IPS-18c (cell line): ENCODE measurements at regions not wholly inside any gene's neighbourhood (a gene's known extent, or its start where the extent isn't known, plus 50 kb on each side); places are given as distances from the start of the nearest gene placed in this dataset.

Experiments
- H3K4me3 ChIP-seq: 2 replicates; pipeline ENCODE4 v1.7.0; 2013; ENCODE audit warnings: low read depth, mild to moderate bottlenecking, low read length, moderate library complexity; ENCODE audit not compliant: insufficient read depth
- H3K9me3 ChIP-seq: one replicate; pipeline ENCODE4 v1.6.1; 2013; ENCODE audit warnings: mild to moderate bottlenecking, low read length, moderate library complexity; ENCODE audit not compliant: control insufficient read depth, insufficient read depth

DNA sequence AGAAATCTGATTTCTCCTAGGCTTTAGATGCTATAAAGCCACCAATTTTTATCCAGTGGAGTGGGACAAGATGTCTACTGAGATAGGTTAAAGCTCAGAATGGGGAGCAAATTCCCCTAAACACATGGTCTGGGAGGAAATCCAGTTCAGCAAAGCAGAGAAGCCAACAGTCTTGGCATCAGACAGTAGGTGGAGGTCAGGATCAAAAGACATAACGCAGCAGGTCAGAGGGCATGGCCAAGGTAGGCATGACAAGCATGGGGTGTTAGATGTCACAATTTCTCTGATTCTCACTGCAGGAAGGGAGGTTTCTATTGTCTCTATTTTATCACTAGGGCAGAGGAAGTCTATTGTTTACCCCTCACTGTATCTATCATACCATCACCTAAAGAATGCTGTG lies 288.2 kb downstream of the ACTL7B start:
- Histone ChIP-seq H3K4me3 (no peak overlapping the region), H3K9me3 (no peaks in the 10 kb centered on the region)

DNA sequence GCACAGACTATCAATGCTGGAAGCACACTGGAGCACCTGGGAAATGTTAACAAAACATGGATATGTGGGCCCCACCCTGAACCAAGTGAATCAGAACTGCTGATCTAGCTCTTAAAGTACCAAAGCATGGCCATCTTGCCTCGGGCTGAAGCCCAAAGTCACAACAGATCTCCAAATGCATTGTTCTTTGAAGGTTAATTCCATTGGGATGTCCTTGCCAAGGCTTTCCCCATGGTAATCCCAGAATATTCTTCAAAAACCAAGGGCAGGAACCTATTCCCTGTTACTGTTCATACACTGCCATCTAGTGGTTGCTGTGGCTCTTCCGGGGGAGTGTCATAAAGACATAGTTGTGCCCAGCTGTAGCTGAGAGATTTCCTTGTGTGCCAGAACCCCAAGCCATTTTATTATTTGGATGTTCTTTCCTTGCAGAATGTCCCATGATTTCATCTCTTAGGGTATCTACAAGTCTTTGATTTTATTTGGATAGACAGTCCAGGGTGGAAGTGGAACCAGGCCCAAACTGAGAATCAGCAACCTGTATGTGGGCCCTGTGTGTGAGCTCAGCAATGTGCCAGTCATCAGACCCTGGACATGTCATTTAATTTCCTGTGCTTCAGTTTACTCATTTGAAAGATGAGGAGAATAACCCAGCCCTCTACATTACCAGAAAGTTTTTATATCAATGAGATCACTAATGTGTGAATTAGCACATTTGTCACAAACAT lies 290.0 kb downstream of the ACTL7B start:
- H3K9me3 ChIP-seq: no peaks in the 10 kb centered on the region
- H3K4me3 ChIP-seq: no peak overlapping the region

DNA sequence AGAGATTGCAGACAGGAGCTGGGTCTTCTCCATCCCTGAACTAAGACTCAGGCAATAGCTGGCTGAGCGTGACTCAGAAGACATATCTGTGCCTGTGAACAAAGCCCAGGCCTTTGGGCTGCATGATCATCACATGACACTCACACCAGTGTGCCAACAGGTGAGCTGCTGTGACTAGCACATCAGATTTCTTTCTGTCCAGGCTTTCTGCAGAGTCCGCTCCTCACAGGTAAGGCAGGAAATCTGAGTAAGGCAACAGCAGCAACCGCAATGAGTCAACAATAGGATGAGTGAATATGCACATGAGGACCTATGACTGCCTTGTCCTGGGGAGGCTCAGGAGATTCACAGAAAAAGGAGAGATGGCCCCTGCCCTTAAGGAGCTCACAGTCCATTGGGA lies 293.6 kb downstream of the ACTL7B start:
- H3K4me3 ChIP-seq: no peak overlapping the region
- no peaks in the 10 kb centered on the region for H3K9me3 ChIP-seq

DNA sequence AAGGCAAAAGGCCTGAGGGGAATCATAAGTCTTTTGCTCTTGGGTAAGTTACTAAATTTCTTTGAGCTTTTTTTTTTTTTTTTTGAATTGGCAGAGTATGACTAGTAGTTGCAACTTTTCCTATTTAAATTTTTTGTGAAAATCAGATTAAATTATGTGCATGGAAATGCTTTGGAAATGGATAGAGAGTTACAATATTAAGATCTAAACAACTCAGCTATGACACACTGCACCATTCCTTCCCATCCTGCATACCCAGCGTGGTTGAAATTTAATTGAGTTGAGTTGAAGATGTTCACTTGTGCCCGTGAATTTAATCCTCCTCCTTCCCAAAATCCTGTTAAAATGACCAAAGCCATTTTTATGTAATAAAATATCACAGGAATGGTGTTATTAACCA lies 296.4 kb downstream of the ACTL7B start:
- no peaks in the 10 kb centered on the region for H3K9me3 ChIP-seq

DNA sequence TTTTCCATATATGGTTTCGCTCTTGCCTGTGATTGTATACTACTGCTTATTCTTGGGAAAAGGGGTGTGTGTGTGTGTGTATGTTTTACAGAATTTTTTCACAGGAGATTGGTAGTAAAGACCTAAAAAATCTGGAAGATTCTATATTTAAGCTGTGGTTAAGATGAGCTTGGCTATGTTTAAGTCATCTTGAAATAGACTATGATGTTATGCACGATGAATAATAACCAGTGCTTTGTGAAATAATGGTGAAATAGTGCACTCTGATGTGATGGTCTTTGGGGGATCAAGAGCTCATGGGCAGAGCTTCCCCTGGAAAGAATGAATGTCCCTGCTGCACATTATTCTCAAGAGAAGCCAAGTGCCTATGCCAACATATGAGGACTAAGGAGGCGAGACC lies 301.0 kb downstream of the ACTL7B start:
- Histone ChIP-seq H3K9me3 (no peaks in the 10 kb centered on the region), H3K4me3 (no peak overlapping the region)

More for the DNA sequence above, 296.4 kb downstream of the ACTL7B start:
- H3K4me3 ChIP-seq: no peak overlapping the region

DNA sequence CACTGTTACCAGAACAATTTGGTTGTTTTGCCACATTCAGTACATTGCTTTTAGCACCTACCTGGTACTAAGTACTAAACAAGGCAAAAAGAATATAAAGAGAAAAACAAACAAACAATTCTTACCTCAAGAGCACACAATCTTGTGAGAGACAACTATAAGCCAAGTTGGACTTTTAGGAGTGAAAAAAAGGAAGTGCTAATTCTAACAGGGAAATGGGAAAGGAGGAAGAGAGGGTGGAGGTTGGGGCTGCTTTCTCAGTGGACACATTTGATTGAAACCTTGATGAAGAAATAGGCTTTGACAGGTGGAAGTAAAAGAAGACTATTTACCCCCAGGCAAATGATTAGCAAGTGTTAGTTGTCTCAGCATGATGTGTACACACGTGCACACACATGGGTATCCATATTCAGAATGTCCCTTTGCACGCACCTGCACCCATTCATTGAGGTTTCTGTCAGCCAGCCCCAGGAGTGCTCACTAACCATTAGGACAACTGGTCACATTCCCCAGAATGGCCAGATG lies 302.6 kb downstream of the ACTL7B start:
- Histone ChIP-seq H3K4me3 (no peak overlapping the region), H3K9me3 (no peaks in the 10 kb centered on the region)

DNA sequence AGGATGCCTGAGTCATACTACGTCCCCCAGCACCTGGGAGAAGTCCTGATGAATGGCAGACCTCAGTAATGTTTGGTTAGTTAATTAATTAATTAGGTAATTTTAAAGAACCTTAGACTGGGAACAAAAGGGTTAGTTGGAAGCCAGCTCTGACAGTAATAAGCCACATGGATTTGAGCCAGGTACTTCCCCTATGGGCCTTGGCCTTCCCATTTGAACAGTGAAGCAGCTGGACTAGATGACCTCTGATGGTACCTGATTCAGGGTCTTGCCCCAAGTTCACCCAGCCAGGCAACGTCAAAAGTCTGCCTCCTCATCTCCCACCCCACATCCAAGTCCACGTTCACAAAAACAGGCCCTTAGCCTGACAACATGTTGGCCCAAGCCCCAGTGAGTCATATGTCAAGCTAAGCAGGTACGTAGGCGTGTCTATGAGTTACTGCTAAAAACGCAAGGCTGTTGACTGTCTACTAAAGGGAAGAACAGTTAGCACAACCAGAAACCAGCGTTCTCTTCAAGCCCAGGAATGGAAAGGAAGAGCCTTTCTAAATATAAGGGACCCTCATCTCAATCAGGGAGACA lies 303.2 kb downstream of the ACTL7B start:
- H3K9me3 ChIP-seq: no peaks in the 10 kb centered on the region
- H3K4me3 ChIP-seq: no peak overlapping the region

DNA sequence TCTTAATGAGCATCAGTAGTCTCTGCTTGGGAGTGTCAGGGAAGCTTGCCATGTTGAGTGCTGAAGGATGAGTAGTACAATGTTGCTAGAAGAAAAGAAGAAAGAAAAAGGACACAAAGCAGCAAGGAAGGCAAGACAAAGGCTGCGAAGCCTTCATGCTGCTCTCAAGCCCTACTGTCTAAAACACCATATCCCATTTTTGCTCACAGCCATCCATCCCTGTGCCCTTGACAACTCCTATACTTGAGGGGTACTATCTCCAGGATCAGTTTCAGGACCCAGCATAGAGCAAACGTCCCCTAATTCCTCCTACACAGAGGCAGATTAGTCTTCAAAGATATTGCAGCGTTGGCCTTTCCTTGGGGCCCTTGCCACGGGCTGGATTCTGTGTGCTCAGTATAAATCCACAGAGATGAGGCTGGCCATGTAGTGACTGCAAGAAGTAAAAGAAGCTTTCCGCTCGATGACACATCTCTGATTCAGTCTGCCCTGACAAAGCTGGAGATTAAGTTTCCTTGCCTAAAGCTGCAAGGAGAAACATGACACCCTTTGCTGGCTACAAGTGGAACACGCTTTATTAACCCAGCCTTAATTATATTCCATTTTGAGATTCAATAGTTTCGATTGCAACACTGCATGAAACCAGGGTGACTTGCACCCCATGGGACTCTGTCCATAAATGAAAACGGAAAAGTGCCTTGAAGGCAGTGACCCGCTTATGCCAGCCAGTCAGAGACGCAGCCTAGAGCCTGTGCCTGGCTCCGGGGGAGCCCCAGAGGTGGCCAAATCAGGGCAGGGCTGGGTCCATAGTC lies 304.6 kb downstream of the ACTL7B start:
- Histone ChIP-seq H3K4me3 (no peak overlapping the region), H3K9me3 (no peaks in the 10 kb centered on the region)

DNA sequence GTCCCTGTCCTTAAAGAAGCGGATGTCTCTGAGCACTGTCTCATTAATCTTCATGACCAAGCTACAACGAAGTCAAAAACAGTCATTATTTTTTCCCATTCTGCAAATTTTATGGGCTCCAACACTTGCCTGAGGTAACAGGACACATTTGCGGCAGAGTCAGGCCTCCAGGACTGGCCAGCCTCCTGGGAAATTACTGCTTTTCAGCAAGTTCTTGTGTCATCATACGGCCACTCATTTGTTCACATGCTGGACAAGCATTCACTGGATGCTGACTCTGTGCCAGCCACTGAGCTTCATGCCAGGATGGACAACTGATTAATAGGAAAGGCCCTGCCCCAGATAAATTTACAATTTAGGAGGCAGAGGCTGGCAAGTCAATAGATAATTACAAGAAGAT lies 305.7 kb downstream of the ACTL7B start:
- Histone ChIP-seq H3K4me3 (no peak overlapping the region), H3K9me3 (no peaks in the 10 kb centered on the region)

DNA sequence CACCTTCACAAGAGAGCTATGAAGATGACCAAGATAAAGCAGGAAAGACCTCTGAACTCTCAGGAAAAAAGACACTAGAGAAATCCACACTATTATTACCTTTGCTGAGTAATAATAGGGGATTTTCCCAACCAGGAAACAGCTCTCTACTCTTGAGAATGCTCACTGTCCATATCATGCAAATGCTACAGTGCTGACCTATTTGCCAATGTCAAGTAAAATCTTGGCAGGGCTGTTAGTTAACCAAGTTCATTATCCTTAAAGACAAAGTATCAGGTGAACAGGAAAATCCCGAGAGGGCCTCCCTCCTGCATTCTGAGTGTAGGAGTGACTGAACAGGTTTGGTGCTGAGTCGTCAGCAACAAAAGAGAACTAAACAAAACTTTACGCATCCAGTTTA lies 306.6 kb downstream of the ACTL7B start:
- Histone ChIP-seq H3K4me3 (no peak overlapping the region), H3K9me3 (no peaks in the 10 kb centered on the region)

DNA sequence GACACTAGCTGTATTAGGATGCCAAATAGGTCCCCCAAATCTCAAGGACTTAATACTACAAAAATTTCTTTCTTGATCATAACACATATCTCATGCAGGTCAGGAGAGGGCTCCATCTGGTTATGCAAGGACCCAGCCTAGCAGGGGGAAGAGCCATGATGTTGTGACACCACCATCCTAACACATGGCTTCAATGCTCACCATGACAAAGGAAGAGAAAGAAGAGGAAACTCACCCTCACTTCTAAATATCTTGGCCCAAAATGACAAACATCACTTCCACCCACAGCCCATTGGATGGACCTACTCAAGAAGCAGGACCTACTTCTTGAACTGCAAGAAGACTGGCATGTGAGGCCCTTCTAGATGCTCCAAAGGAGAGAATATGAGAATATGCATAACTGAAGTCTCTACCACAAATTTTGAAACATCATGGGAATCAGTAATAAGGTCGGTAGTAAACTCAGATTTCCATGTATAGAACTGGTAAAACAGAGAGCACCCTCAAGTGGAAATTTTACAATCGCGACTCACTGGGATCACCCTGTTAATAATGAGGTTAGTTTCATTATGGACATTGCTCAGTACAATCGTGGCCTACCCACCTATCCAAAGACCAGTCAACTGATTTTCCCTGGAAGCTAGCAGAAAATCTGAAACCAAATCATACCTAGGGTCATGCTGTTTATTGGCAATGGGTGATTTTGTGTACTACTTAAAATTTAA lies 308.2 kb downstream of the ACTL7B start:
- no peak overlapping the region for H3K4me3 ChIP-seq
- no peaks in the 10 kb centered on the region for H3K9me3 ChIP-seq

DNA sequence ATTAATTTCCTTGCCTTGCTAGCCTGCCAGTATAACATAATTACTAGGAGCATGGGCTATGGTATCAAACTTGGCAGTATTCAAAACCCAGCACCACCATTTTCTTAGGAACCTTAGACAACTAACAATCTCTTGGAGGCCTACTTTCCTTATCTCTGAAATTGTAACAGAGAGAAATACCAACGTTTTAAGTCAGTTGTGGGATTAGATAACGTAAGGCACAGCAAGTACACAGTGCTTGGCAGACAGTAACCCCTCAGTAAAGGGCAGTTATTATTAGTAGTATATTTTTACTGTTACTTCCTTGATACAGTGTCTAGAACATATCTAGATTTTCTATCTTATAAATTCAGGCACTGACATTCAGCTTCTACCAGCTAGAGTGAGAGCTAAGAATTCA lies 309.6 kb downstream of the ACTL7B start:
- no peak overlapping the region for H3K4me3 ChIP-seq
- no peaks in the 10 kb centered on the region for H3K9me3 ChIP-seq

DNA sequence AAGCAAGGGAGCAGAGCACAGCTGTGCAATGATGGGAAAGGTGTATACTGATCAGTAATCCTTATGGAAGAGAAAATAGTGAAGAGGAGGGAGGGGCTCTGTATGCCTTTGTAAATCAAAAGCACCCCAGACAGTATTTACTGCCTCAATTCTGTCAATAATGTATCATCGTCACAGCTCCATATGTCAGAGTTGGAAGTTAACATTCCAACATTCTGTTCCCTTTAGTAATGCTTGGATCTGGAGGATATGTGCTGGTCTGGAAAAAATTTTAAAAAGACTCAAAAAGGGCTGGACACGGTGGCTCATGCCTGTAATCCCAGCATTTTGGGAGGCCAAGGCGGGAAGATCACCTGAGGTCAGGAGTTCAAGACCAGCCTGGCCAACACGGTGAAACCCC lies 310.4 kb downstream of the ACTL7B start:
- Histone ChIP-seq H3K9me3 (no peaks in the 10 kb centered on the region), H3K4me3 (no peak overlapping the region)

DNA sequence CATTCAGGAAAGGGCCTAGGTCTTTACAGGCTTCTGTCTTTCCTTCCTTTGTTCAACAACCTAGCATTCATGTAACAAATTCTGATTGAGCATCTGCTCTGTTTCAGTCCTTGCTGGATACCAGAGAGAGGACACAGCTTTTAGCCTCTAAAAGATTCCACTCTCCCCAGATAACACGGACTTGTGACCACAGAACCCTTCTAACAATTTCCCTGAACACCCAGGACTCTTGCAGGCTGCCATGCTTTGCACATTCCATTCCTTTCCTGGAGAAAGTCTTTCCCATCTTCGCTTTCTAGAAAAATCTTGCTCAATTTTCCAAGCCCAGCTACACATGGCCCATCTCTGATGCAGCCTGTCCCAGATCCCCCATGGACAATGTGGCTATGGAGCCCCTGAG lies 310.9 kb downstream of the ACTL7B start:
- no peaks in the 10 kb centered on the region for H3K9me3 ChIP-seq
- no peak overlapping the region for H3K4me3 ChIP-seq

DNA sequence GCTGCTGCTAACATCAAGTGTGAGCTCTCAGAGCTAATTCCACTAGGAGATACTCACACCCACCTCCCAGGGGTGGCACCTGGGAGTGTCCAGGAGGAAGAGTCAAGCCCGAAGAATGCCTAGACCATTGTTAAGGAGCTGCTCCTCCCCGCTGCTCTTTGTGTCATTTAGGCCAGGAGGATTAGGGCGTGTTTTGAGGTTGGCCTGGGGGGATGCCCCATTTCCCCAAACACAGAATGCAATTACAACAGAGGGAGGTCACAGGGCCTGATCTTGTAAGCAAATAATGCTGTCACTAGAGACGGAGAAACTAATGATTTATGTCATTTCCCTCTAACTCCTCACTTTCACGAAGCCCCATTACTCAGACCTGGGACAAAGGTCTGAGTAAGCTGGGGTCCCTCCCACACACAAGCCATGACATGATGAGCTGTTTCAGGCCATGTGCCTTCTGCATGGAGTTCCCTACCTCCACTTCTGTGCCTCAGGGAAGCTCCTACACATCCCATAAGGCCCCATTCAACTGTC lies 312.5 kb downstream of the ACTL7B start:
- Histone ChIP-seq H3K4me3 (no peak overlapping the region), H3K9me3 (peaks cover 2% of the 10 kb centered on the region)

DNA sequence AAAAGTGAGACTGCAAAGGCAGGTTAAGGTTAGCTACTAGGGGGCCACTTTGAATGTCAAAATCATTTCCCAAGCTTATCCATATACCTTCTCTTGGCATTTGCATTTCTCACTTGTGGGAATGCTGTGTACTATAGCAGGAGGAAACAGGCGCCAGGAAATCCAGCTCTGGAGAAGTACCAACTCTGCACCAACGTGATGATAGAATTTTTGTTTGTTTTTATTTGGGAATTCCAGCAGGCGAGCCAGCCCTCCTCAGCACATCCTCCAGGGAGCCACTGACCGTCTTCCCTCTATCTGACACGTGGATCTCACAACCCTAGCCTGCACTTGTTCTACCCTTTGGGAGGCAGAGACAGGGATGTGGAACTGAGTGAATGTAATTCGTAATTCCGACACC lies 318.0 kb downstream of the ACTL7B start:
- no peak overlapping the region for H3K4me3 ChIP-seq
- H3K9me3 ChIP-seq: peaks cover 2% of the 10 kb centered on the region

DNA sequence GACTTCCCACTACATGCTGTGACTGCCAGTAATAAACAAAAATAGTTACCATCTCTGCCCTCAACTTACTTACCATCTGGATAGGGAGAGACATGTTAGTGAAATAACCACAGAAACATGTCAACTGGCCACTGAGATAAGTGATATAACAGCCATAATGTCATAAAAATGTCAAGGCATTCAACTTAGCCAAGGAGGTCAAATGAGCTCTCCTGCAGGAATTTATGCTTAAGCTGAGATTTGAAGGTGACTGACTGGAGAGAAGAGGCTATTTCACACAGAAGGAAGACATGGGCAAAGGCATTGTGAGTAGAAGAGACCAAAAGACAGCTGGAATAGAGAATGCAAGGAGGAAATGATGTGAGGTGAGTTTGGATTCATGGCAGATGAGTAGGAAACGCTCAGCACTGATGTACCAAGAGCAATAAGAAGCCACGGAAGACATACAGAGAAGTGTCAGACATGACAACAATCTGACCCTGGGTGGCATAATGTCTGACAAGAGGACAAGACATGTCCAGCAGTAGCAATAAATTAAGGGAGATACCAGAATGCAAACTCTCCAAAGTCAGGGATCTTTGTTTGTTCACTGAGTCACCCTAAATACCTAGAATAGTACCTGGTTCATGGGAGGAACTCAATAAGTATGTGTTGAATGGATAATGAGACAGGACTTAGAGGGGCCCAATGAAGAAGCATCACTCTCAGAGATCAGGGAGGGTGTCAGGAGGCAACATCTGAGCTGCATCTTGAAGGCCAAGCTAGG lies 318.8 kb downstream of the ACTL7B start:
- H3K4me3 ChIP-seq: no peak overlapping the region
- peaks cover 2% of the 10 kb centered on the region for H3K9me3 ChIP-seq
